Stimulated activated naive CD8-positive, alpha-beta T cell treated with anti-CD3 and anti-CD28 coated beads, Interleukin-15, amount 100 ng/mL, for 72 hours (primary cell): ENCODE measurements at regions not wholly inside any gene's neighbourhood (a gene's known extent, or its start where the extent isn't known, plus 50 kb on each side); places are given as distances from the start of the nearest gene placed in this dataset.

Experiments
- ATAC-seq: fragments of 150-1000 bp; cut with Tn5 transposase; 2 replicates; pipeline ENCODE4 v1.10.0; 2021; ENCODE audit warnings: mild to moderate bottlenecking, moderate library complexity
- DNase-seq, 2 donors: peaks; one replicate each; pipeline ENCODE4 v3.0.0; 2021 to 2022
- H3K27ac Mint-ChIP-seq, 2 donors: one replicate each; pipeline ENCODE4 v1.8.0; 2022; ENCODE audit warnings: mild to moderate bottlenecking in 2 of 2, mixed read lengths in 2 of 2, moderate library complexity in 2 of 2
- H3K27me3 Mint-ChIP-seq: one replicate; pipeline ENCODE4 v1.8.0; 2022; ENCODE audit warnings: mixed read lengths
- H3K4me1 Mint-ChIP-seq: one replicate; pipeline ENCODE4 v1.8.0; 2022; ENCODE audit warnings: mild to moderate bottlenecking, mixed read lengths
- H3K4me3 Mint-ChIP-seq, 2 donors: one replicate each; pipeline ENCODE4 v1.8.0; 2022; ENCODE audit warnings: mild to moderate bottlenecking in 2 of 2, mixed read lengths in 2 of 2, moderate library complexity in 1 of 2
- H3K9me3 Mint-ChIP-seq, 2 donors: one replicate each; pipeline ENCODE4 v1.8.0; 2022; ENCODE audit warnings: mixed read lengths in 2 of 2

GRCh38 chr6:169944061-169944337, 192.6 kb downstream of the ERMARD start:
- no peak for ATAC-seq
- Mint-ChIP-seq H3K4me3 (no peak overlapping the region), H3K9me3 (peaks cover 20 to 21% of the 10 kb centered on the region in 2 donors), H3K27me3 (peaks cover 42% of the 10 kb centered on the region), H3K4me1 (peaks cover 21% of the 10 kb centered on the region), H3K27ac (no peak overlapping the region)
- no peak for DNase-seq

DNA sequence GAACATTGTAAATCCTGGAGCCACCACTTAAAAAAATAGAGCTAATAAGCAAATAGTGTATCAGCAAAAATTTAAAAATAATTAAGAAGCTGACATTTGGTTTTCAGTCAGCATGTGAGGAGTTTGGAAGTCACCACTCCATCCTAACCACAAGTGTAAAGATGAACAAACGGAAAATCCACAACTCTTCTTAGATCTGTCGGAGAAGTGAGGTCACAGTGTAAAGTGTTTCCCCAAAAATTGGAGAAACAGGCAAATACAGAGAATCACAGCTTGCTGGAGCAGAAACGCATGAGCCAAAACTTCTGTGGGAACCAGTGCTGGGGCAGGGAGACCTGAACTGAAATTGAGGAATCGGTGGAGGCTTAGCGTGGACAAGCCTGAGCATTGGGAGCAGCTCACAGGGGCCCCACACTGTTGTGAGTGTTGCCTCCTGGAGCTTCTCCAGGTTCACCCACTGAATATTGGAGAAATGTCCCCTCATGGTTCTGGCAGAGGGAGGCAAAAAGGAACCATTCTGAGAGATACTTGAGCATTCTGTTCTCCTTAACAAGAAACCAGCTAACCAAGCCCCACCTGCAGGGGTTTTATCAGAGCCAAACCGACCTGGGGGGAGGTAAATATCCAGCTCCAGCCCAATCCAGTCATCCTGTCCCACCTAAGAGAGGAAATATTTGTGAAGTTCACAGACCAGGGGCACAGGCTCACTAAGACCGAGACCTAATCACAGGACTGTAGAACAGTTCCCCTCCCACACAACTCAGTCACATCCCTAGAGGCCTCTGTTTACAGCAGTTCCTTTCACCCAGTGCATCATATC, 192.0 kb downstream of the ERMARD start:
- Mint-ChIP-seq H3K27ac (no peak overlapping the region), H3K4me3 (no peak overlapping the region), H3K27me3 (peaks cover 48% of the 10 kb centered on the region), H3K9me3 (peaks cover 20 to 21% of the 10 kb centered on the region in 2 donors), H3K4me1 (peaks cover 21% of the 10 kb centered on the region)
- no peak for DNase-seq
- ATAC-seq, result no peak

DNA sequence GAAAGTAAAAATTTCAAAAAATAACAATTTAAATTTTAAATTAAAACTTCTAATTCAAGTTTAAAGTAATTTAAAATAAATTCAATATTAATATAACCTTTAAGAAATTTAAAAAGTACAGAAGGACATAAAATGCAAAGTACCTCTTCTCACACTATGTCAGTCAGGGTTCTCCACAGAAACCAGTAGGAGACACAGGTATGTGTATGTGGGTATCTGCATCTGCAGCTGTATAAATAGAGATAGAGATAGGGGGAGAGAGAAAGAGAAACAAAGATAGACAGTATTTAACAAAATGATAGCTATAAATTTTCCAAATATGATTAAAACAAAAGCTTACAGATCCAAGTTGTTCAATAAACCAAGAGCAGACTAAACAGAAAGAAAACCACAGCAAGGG, 190.8 kb downstream of the ERMARD start:
- Mint-ChIP-seq H3K4me1 (peaks cover 19% of the 10 kb centered on the region), H3K27ac (no peak overlapping the region), H3K9me3 (peaks cover 20 to 21% of the 10 kb centered on the region in 2 donors), H3K4me3 (no peak overlapping the region), H3K27me3 (peaks cover 57% of the 10 kb centered on the region)
- ATAC-seq (no peak), DNase-seq (no peak)

GRCh38 chr6:169940481-169941271, 189.3 kb downstream of the ERMARD start:
- no peak overlapping the region for H3K27ac Mint-ChIP-seq
- DNase-seq (no peak), ATAC-seq (no peak)
- peaks cover 10% of the 10 kb centered on the region for H3K4me1 Mint-ChIP-seq
- H3K27me3 Mint-ChIP-seq, result peaks cover 61% of the 10 kb centered on the region
- H3K9me3 Mint-ChIP-seq, result peaks cover 20 to 21% of the 10 kb centered on the region in 2 donors
- no peak overlapping the region for H3K4me3 Mint-ChIP-seq

GRCh38 chr6:169939554-169940164, 188.2 kb downstream of the ERMARD start:
- ATAC-seq, result no peak
- Mint-ChIP-seq H3K4me1 (peaks cover 10% of the 10 kb centered on the region), H3K27ac (peak overlapping the region in 1 of 2 donors; percentile 57), H3K4me3 (no peak overlapping the region), H3K9me3 (peaks cover 13 to 15% of the 10 kb centered on the region in 2 donors), H3K27me3 (peaks cover 62% of the 10 kb centered on the region)
- DNase-seq, result no peak

GRCh38 chr6:169938731-169939130, 187.3 kb downstream of the ERMARD start:
- Mint-ChIP-seq H3K4me3 (no peak overlapping the region), H3K9me3 (peaks cover 5 to 6% of the 10 kb centered on the region in 2 donors), H3K27me3 (peaks cover 57% of the 10 kb centered on the region), H3K27ac (no peak overlapping the region), H3K4me1 (peaks cover 6% of the 10 kb centered on the region)
- ATAC-seq (no peak), DNase-seq (no peak)

DNA sequence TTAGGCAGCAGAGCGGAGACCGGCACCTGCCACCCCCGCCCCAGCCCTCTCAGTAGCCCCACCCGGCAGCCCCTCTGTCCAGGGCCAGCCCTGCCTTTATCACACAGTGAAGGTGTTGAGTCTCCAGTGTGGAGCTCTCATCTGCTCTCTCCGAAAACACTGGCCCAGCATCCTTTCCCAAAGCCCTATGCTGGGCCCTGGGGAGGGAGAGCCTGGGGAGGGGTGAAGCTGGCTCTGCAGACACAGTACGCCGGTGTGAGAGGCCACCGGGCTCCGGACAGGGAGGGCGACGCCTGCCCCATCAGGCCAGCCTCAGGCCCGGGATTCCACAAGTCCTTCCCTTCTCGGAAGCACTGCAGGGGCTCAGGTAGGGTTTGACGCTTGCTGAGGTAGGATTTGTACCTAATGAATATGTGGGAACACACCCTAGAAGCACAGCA, 186.9 kb downstream of the ERMARD start:
- peaks cover 57% of the 10 kb centered on the region for H3K27me3 Mint-ChIP-seq

GRCh38 chr6:169937389-169938261, 186.2 kb downstream of the ERMARD start:
- H3K4me1 Mint-ChIP-seq, result no peaks in the 10 kb centered on the region
- H3K4me3 Mint-ChIP-seq, result no peak overlapping the region
- peaks cover 0 to 5% of the 10 kb centered on the region in 2 donors for H3K9me3 Mint-ChIP-seq
- DNase-seq (no peak), ATAC-seq (no peak)
- H3K27ac Mint-ChIP-seq, result no peak overlapping the region
- H3K27me3 Mint-ChIP-seq, result peaks cover 56% of the 10 kb centered on the region

More for the DNA sequence above, 186.9 kb downstream of the ERMARD start:
- DNase-seq (no peak), ATAC-seq (peak; percentile 18)
- Mint-ChIP-seq H3K9me3 (peaks cover under 1 to 5% of the 10 kb centered on the region in 2 donors), H3K27ac (peak overlapping the region in 1 of 2 donors; percentile 19), H3K4me1 (peaks cover 2% of the 10 kb centered on the region), H3K4me3 (no peak overlapping the region)

GRCh38 chr6:169936355-169936975, 185.0 kb downstream of the ERMARD start:
- Mint-ChIP-seq H3K27ac (no peak overlapping the region), H3K4me3 (no peak overlapping the region), H3K27me3 (peaks cover 49% of the 10 kb centered on the region)

GRCh38 chr6:169935861-169936260, 184.4 kb downstream of the ERMARD start:
- Mint-ChIP-seq H3K27ac (no peak overlapping the region), H3K27me3 (peaks cover 43% of the 10 kb centered on the region), H3K4me1 (no peaks in the 10 kb centered on the region), H3K4me3 (no peak overlapping the region), H3K9me3 (no peaks in the 10 kb centered on the region)
- DNase-seq, result no peak
- peak; percentile 41 for ATAC-seq

More at GRCh38 chr6:169936355-169936975, 185.0 kb downstream of the ERMARD start:
- no peaks in the 10 kb centered on the region for H3K4me1 Mint-ChIP-seq
- H3K9me3 Mint-ChIP-seq, result no peaks in the 10 kb centered on the region
- no peak for DNase-seq
- no peak for ATAC-seq

- no peak for DNase-seq
- ATAC-seq, result no peak
- H3K27me3 Mint-ChIP-seq, result peaks cover 38% of the 10 kb centered on the region
- no peaks in the 10 kb centered on the region for H3K9me3 Mint-ChIP-seq
- H3K4me3 Mint-ChIP-seq, result no peak overlapping the region
- peak overlapping the region in 1 of 2 donors; percentile 20 for H3K27ac Mint-ChIP-seq
- no peaks in the 10 kb centered on the region for H3K4me1 Mint-ChIP-seq
Measured at GRCh38 chr6:169935348-169935718, 183.9 kb downstream of the ERMARD start.

GRCh38 chr6:169934699-169935347, 183.4 kb downstream of the ERMARD start:
- no peak overlapping the region for H3K4me3 Mint-ChIP-seq
- DNase-seq (no peak), ATAC-seq (no peak)
- H3K27me3 Mint-ChIP-seq, result peaks cover 37% of the 10 kb centered on the region
- H3K9me3 Mint-ChIP-seq, result peaks cover 0 to 2% of the 10 kb centered on the region in 2 donors
- no peak overlapping the region for H3K27ac Mint-ChIP-seq
- no peaks in the 10 kb centered on the region for H3K4me1 Mint-ChIP-seq

DNA sequence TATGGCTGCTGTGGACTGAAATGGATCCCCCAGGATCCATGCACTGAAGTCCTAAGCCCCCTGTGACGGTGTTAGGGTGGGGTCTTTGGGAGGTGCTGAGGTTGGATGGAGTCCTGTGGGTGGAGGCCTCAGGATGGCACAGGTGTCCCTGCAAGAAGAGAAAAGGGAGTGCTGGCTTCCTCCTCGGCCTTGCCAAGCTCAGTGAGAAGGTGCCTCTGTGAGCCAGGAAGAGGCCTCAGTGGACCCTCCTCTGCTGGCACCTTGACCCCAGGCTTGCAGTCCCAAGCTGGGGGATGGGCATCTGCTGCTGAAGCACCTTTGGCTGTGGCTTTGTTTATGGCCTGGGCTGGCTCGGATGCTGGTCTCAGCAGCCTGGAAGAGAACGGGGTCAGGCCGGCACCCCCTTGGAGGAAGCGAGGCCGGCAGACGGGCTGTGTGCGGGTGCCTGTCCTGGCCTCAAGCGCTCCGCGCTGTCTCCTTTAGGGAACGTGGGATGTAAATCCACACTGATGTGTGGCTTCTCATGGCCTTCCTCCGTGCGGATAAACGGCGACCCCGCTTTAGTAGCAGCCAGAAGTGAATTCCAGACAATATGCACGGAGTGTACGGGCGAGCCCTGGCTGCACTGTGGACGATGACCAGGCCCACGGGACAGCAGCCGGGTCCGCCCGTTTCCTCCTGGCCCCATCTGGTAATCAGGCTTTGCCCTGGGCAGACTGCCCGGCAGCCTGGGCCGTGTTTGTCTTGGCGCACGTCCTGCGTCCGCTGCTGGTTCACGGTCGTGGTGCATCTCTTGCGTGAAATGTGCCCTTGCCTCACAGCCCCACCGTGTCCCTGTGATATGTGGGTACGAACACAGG, 182.6 kb downstream of the ERMARD start:
- Mint-ChIP-seq H3K27ac (no peak overlapping the region), H3K27me3 (peaks cover 36% of the 10 kb centered on the region), H3K9me3 (peaks cover 5 to 10% of the 10 kb centered on the region in 2 donors), H3K4me1 (no peaks in the 10 kb centered on the region), H3K4me3 (no peak overlapping the region)
- no peak for DNase-seq
- no peak for ATAC-seq
